Peyer's patch (tissue), 4 donors: ENCODE measurements at regions not wholly inside any gene's neighbourhood (a gene's known extent, or its start where the extent isn't known, plus 50 kb on each side); places are given as distances from the start of the nearest gene placed in this dataset.

Experiments
- DNase-seq, 3 donors: peaks; one replicate each; pipeline ENCODE4 v3.0.0-alpha.2; 2017 to 2019
- H3K27ac ChIP-seq, 4 donors: fragments of 200-600 bp; sonication (generic); one replicate each; pipeline ENCODE4 v1.5.1; 2016 to 2019
- H3K27me3 ChIP-seq, 2 donors: fragments of 200-600 bp; sonication (generic); one replicate each; pipeline ENCODE4 v1.5.1; 2019
- H3K36me3 ChIP-seq, 3 donors: fragments of 200-600 bp; sonication (generic); one replicate each; pipeline ENCODE4 v1.5.1; 2016 to 2019
- H3K4me1 ChIP-seq, 4 donors: fragments of 200-600 bp; sonication (generic); one replicate each; pipeline ENCODE4 v1.5.1; 2016 to 2019
- H3K4me3 ChIP-seq, 4 donors: fragments of 200-600 bp; sonication (generic); 1 replicate in 3 of 4; 2 replicates in 1 of 4; pipeline ENCODE4 v1.5.1; 2016 to 2019; ENCODE audit warnings: mild to moderate bottlenecking in 1 of 4
- H3K9me3 ChIP-seq, 4 donors: fragments of 200-600 bp; sonication (generic); one replicate each; pipeline ENCODE4 v1.5.1; 2016 to 2019; ENCODE audit warnings: mild to moderate bottlenecking in 1 of 4
- CTCF ChIP-seq, 6 experiments: fragments of 450-650 bp in 4 of 6; fragments of 200-600 bp in 2 of 6; sonication (generic) in 1 of 6; IDR thresholded peaks; one replicate each; pipeline ENCODE4 v1.5.1; 2017 to 2019; ENCODE audit warnings: antibody characterized with exemption in 6 of 6, mild to moderate bottlenecking in 3 of 6, moderate library complexity in 1 of 6
- POLR2A ChIP-seq, 2 donors: fragments of 450-650 bp; IDR thresholded peaks; one replicate each; pipeline ENCODE4 v1.5.1; 2017; ENCODE audit warnings: antibody characterized with exemption in 2 of 2, mild to moderate bottlenecking in 2 of 2, moderate library complexity in 2 of 2

DNA sequence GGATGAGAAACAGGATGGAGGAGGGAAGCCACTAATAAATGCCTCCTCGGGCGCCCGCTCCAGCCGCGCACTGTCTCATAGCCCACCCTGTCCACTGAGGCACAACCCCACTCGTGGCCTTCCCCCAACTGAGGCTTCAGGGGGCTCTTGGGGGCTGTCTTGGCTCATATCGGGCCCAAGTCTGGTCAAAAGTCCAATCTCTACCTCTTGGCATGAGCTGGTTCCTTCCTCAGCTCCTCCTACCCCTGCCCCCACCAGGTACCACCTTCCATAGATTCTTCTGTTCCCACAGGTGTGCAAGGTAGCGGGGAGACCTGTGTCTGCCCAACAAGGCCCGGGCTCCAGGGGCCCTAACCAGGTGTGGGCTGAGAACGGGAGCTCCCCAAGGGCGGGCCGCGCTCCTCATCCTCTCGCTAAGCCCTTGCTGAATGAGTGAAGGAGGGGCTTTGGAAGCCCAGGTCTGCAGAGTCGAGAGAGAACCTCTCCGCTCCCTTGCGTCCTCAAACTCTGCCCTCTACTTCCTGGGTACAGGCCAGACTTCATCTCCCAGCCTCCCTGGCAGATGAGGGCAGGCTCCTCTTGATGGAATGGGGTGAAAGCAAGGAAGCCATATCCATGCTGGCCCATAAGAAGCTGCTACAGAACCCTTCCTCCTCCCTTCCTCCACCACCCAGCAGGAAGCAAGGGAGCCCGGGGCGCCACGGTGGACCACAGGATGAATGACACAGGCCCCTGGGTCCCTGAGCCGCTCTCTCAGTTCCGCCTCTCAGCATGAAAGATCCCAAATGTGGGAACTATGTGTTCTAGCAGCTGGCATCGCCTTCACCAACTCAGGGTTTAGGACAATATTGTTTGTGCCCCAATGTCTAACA is 74.7 kb downstream of the PSMG1 start:
- no peak for DNase-seq
- no peaks in the 10 kb centered on the region for H3K36me3 ChIP-seq
- no peaks in the 10 kb centered on the region for H3K27me3 ChIP-seq
- TF ChIP-seq POLR2A (IDR thresholded peaks at IDR 0.05): no peak
- no peak for TF ChIP-seq CTCF (IDR thresholded peaks at IDR 0.05)
- H3K4me1 ChIP-seq: peaks cover 0 to 6% (median 0%) of the 10 kb centered on the region in 4 donors
- no peaks in the 10 kb centered on the region for H3K9me3 ChIP-seq
- H3K4me3 ChIP-seq: no peak overlapping the region
- no peak overlapping the region for H3K27ac ChIP-seq

- H3K27ac ChIP-seq: no peak overlapping the region
- no peaks in the 10 kb centered on the region for H3K27me3 ChIP-seq
- H3K9me3 ChIP-seq: no peaks in the 10 kb centered on the region
- no peaks in the 10 kb centered on the region for H3K36me3 ChIP-seq
- TF ChIP-seq CTCF (IDR thresholded peaks at IDR 0.05): no peak
- TF ChIP-seq POLR2A (IDR thresholded peaks at IDR 0.05): no peak
- DNase-seq: no peak
- no peak overlapping the region for H3K4me3 ChIP-seq
- peaks cover 0 to 6% (median 0%) of the 10 kb centered on the region in 4 donors for H3K4me1 ChIP-seq
Observed at GRCh38 chr21:39107739-39108138, 75.5 kb downstream of the PSMG1 start.

DNA sequence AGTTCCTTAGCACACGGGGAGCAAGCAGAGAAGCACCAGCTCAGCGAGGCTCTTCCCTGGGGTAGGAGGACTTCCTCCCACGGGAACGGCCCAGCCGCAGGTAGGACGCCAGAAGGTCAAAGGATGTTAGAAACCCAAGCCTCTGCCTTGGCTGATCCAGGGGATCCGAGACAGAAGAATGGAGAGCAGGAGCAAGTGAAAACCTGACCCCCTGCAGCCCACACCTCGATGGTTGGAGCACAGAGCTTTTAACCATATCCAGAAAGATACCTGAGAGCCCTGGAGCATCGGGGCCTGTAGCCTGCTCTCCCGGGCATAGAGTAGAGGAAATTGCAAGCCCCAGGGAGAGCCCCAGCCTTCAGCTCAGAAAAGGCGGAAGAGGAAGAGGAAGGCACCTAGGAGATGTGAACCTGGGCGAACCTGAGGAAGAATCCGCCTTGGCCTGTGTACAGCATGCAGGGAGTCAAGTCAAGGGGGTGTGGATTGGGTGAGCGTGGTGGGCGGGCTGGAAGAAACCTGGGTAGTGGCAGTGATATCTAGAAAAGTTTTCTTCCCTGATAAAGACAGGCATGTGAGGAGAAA is 76.3 kb downstream of the PSMG1 start:
- TF ChIP-seq CTCF (IDR thresholded peaks at IDR 0.05): no peak
- TF ChIP-seq POLR2A (IDR thresholded peaks at IDR 0.05): no peak
- Histone ChIP-seq H3K27me3 (no peaks in the 10 kb centered on the region), H3K36me3 (no peaks in the 10 kb centered on the region), H3K4me3 (no peak overlapping the region), H3K27ac (peak overlapping the region in 1 of 4 donors; percentile 0), H3K9me3 (no peaks in the 10 kb centered on the region), H3K4me1 (peaks cover 0 to 6% (median 0%) of the 10 kb centered on the region in 4 donors)
- no peak for DNase-seq

DNA sequence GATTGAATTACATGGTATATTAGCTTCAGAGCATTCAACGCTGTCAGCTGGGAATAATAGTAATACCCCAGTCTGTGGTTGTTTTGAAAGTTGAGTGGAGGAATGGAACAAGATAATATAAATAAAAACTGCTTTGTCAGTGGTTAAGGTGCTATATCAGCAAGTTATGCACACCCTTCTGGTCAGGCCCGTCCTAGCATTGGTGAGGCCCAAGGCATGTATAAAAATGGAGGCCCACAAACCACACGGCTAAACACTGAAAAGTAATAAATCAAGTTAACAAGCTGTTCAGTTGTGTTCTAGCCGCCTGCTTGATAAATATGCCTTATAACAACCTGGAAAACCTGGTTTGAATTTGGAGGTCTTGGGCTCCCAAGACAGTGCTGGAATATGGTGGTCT is 77.4 kb downstream of the PSMG1 start:
- no peak for TF ChIP-seq POLR2A (IDR thresholded peaks at IDR 0.05)
- no peaks in the 10 kb centered on the region for H3K9me3 ChIP-seq
- H3K4me3 ChIP-seq: no peak overlapping the region
- no peak for DNase-seq
- H3K27me3 ChIP-seq: no peaks in the 10 kb centered on the region
- peak overlapping the region in 2 of 4 donors; percentile 0 to 70 for H3K27ac ChIP-seq
- no peaks in the 10 kb centered on the region for H3K36me3 ChIP-seq
- H3K4me1 ChIP-seq: peaks cover 0 to 6% (median 0%) of the 10 kb centered on the region in 4 donors

GRCh38 chr21:39105341-39105765 is 77.9 kb downstream of the PSMG1 start:
- TF ChIP-seq POLR2A (IDR thresholded peaks at IDR 0.05) (no peak), CTCF (IDR thresholded peaks at IDR 0.05) (no peak)
- Histone ChIP-seq H3K4me3 (no peak overlapping the region), H3K9me3 (no peaks in the 10 kb centered on the region), H3K4me1 (peaks cover 0 to 6% (median 0%) of the 10 kb centered on the region in 4 donors), H3K27me3 (no peaks in the 10 kb centered on the region), H3K36me3 (no peaks in the 10 kb centered on the region), H3K27ac (peak overlapping the region; percentile 37 to 75 (median 58))
- no peak for DNase-seq

DNA sequence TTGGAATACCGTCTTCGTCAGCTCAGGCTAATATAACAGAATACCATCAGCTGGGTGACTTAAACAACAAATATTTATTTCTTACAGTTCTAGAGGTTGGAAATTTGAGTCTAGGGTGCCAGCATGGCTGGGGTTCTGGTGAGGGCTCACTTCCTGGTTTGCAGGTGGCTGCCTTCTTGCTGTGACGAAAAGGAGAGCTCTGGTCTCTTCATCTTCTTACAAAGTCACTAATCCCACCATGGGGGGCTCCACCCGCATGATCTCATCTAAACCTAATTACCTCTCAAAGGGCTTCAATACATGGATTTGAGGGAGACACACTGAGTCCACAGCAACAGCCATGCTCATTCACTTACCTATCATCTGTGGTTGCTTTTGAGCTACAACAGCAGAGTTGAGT is 78.3 kb downstream of the PSMG1 start:
- H3K27me3 ChIP-seq: no peaks in the 10 kb centered on the region
- no peaks in the 10 kb centered on the region for H3K9me3 ChIP-seq
- no peak for DNase-seq
- peaks cover 0 to 6% (median 0%) of the 10 kb centered on the region in 4 donors for H3K4me1 ChIP-seq
- TF ChIP-seq CTCF (IDR thresholded peaks at IDR 0.05) (no peak), POLR2A (IDR thresholded peaks at IDR 0.05) (no peak)
- H3K4me3 ChIP-seq: no peak overlapping the region
- no peaks in the 10 kb centered on the region for H3K36me3 ChIP-seq
- peak overlapping the region; percentile 37 to 75 (median 58) for H3K27ac ChIP-seq
